GM12892 (cell line): ENCODE measurements at regions not wholly inside any gene's neighbourhood (a gene's known extent, or its start where the extent isn't known, plus 50 kb on each side); places are given as distances from the start of the nearest gene placed in this dataset.
"Not testable (repeated sequence)": the region's sequence is repeated elsewhere in the genome, so short reads cannot be mapped to it uniquely, and the experiment has no call there.

Experiments
- DNase-seq: peaks from one replicate; pipeline ENCODE4 v3.0.0; 2011; ENCODE audit not compliant: insufficient read length
- FAIRE-seq: peaks from 2 replicates; lab custom pipeline; 2011; peaks lifted over from hg19 to GRCh38; lab: Jason Lieb, UNC
- POLR2A ChIP-seq: IDR thresholded peaks from 2 replicates; pipeline ENCODE4 v1.6.1; 2011; ENCODE audit warnings: low read depth, low read length, control low read depth
- POLR2AphosphoS5 ChIP-seq: IDR thresholded peaks from 2 replicates; pipeline ENCODE4 v1.6.1; 2011; ENCODE audit warnings: low read depth, low read length, control low read depth
- TAF1 ChIP-seq: IDR thresholded peaks from 2 replicates; pipeline ENCODE4 v1.6.1; 2011; ENCODE audit warnings: low read depth, mild to moderate bottlenecking, control low read depth, low read length, borderline replicate concordance

DNA sequence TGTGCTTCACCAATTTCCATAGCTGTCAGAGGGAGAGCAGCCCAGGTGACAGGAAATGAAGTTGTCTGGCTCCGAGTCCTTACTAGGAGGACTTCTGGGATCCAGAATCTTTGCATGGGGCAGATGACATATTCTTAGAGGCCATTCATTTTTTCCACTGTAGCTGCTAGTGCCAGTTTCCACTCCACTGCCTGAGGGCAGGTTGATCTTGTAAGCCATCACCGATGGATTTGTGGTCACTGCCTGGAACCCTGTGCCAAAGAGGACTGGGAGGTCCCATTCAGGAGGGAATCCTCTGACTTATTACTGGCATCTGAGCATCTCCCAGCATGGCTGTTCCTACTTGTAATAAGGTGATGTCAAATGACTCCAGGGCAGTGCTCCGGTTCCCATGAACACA is 144.1 kb upstream of the KCNJ18 start:
- DNase-seq: no peak
- no peak for TF ChIP-seq POLR2AphosphoS5
- TF ChIP-seq POLR2A: no peak
- TF ChIP-seq TAF1: no peak
- FAIRE-seq: no peak

- FAIRE-seq: no peak
- TF ChIP-seq POLR2AphosphoS5 (no peak), TAF1 (no peak), POLR2A (no peak)
- DNase-seq: no peak
These were observed 143.1 kb upstream of the KCNJ18 start for GRCh38 chr17:21549107-21549687.

GRCh38 chr17:21550031-21550430 is 142.3 kb upstream of the KCNJ18 start:
- FAIRE-seq: not testable (repeated sequence)

GRCh38 chr17:21551081-21551881 is 141.0 kb upstream of the KCNJ18 start:
- FAIRE-seq: no peak

More at GRCh38 chr17:21550031-21550430, 142.3 kb upstream of the KCNJ18 start:
- not testable (repeated sequence) for DNase-seq

DNA sequence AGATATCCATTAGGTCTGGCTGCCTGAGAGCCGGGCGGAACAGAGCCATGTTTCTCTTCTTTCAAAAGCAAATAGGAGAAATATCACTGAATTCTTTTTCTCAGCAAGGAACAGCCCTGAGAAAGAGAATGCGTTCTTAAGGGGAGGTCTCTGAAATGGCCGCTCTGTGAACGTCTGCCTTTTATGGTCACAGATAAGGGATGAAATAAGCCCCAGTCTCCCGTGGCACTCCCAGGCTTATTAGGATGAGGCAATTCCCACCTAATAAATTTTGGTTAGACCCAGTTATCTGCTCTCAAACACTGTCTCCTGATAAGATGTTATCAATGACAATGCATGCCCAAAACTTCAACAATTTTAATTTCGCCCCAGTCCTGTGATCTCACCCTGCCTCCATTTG is 133.4 kb upstream of the KCNJ18 start:
- FAIRE-seq: not testable (repeated sequence)

More at GRCh38 chr17:21551081-21551881, 141.0 kb upstream of the KCNJ18 start:
- TF ChIP-seq TAF1: no peak
- TF ChIP-seq POLR2AphosphoS5: no peak
- TF ChIP-seq POLR2A: no peak
- peak; percentile 53 for DNase-seq

GRCh38 chr17:21564262-21564661 is 128.1 kb upstream of the KCNJ18 start:
- DNase-seq (no peak), FAIRE-seq (no peak)
- TF ChIP-seq TAF1: no peak
- TF ChIP-seq POLR2AphosphoS5: no peak
- TF ChIP-seq POLR2A: no peak

More for the DNA sequence above, 133.4 kb upstream of the KCNJ18 start:
- DNase-seq: not testable (repeated sequence)

DNA sequence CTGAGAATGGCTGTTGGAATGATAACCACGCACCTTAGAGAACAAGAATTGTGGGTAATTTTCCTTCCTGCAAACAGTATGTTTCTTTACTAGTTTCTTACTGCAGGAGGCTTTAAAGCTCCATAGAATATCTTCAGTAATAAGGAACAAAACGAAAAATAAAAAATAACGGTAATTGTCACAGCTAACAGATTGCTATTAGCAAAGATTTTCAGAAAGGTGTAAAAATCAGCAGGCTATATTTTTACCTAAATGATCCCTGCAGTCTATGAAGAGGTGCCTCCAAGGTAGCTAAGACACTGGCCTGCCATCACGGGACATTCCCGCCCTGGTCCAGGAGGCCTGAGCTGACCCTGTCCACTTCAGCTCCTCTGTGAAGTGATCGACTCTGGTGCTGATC is 127.6 kb upstream of the KCNJ18 start:
- not testable (repeated sequence) for DNase-seq

GRCh38 chr17:21570427-21570826 is 121.9 kb upstream of the KCNJ18 start:
- FAIRE-seq, DNase-seq: not testable (repeated sequence)

More for the DNA sequence above, 127.6 kb upstream of the KCNJ18 start:
- not testable (repeated sequence) for FAIRE-seq

GRCh38 chr17:21572148-21572547 is 120.2 kb upstream of the KCNJ18 start:
- DNase-seq, FAIRE-seq: not testable (repeated sequence)

GRCh38 chr17:21573271-21573960 is 118.9 kb upstream of the KCNJ18 start:
- FAIRE-seq, DNase-seq: not testable (repeated sequence)

- FAIRE-seq (no peak), DNase-seq (no peak)
- TF ChIP-seq TAF1 (no peak), POLR2AphosphoS5 (no peak), POLR2A (no peak)
These were observed 118.2 kb upstream of the KCNJ18 start for GRCh38 chr17:21573961-21574610.

- not testable (repeated sequence) for DNase-seq, FAIRE-seq
These were observed 117.6 kb upstream of the KCNJ18 start for GRCh38 chr17:21574611-21575255.

GRCh38 chr17:21578783-21579182 is 113.5 kb upstream of the KCNJ18 start:
- FAIRE-seq, DNase-seq: not testable (repeated sequence)
